OCI-LY3 (cell line): ENCODE measurements at regions not wholly inside any gene's neighbourhood (a gene's known extent, or its start where the extent isn't known, plus 50 kb on each side); places are given as distances from the start of the nearest gene placed in this dataset.
"Not testable (repeated sequence)": the region's sequence is repeated elsewhere in the genome, so short reads cannot be mapped to it uniquely, and the experiment has no call there.

Experiments
- H2AFZ ChIP-seq: fragments of 200-600, 300-600 bp; shearing (Covaris generic); 2 replicates; pipeline ENCODE4 v1.6.0; 2014; ENCODE audit warnings: antibody characterized with exemption, low read depth, low read length
- H3K27ac ChIP-seq: fragments of 200-600, 300-600 bp; sonication (generic); 2 replicates; pipeline ENCODE4 v1.5.1; 2014; ENCODE audit warnings: mild to moderate bottlenecking, low read length, moderate library complexity, mixed read lengths
- H3K27me3 ChIP-seq: fragments of 200-600, 300-600 bp; sonication (generic); 2 replicates; pipeline ENCODE4 v1.6.1; 2014; ENCODE audit warnings: low read depth, low read length, mixed read lengths
- H3K36me3 ChIP-seq: fragments of 200-600, 300-600 bp; sonication (generic); replicated peaks from 2 replicates; pipeline ENCODE3; 2014; ENCODE audit warnings: low read depth, low read length, mixed read lengths
- H3K4me1 ChIP-seq: fragments of 300-600, 200-600 bp; sonication (generic); 2 replicates; pipeline ENCODE4 v1.6.1; 2014; ENCODE audit warnings: low read length, mixed read lengths
- H3K4me2 ChIP-seq: fragments of 200-600, 300-600 bp; sonication (generic); 2 replicates; pipeline ENCODE4 v1.6.1; 2014; ENCODE audit warnings: low read length, mixed read lengths
- H3K4me3 ChIP-seq: fragments of 300-600, 200-600 bp; sonication (generic); 2 replicates; pipeline ENCODE4 v1.5.1; 2014; ENCODE audit warnings: antibody characterized with exemption, mild to moderate bottlenecking, low read length, moderate library complexity
- H3K79me2 ChIP-seq: fragments of 300-600, 200-600 bp; shearing (Covaris generic); 2 replicates; pipeline ENCODE4 v1.6.1; 2014; ENCODE audit warnings: mild to moderate bottlenecking, low read length, mixed read lengths
- H3K9ac ChIP-seq: fragments of 300-600, 200-600 bp; shearing (Covaris generic); 2 replicates; pipeline ENCODE4 v1.6.0; 2014; ENCODE audit warnings: mild to moderate bottlenecking, low read length, moderate library complexity
- H3K9me3 ChIP-seq: fragments of 200-600, 300-600 bp; shearing (Covaris generic); 2 replicates; pipeline ENCODE4 v1.6.1; 2014; ENCODE audit warnings: low read length, mixed read lengths; ENCODE audit not compliant: insufficient read depth
- H4K20me1 ChIP-seq: fragments of 200-600, 300-600 bp; sonication (generic); 2 replicates; pipeline ENCODE4 v1.6.1; 2016; ENCODE audit warnings: low read length, mixed read lengths; ENCODE audit not compliant: insufficient read depth
- CTCF ChIP-seq: fragments of 200-600, 300-600 bp; sonication (generic); IDR thresholded peaks from 2 replicates; pipeline ENCODE4 v1.5.1; 2014; ENCODE audit warnings: antibody characterized with exemption, low read length, low read depth
- EZH2phosphoT487 ChIP-seq: fragments of 200-600 bp; shearing (Covaris generic); IDR thresholded peaks from 2 replicates; pipeline ENCODE4 v1.6.1; 2018; ENCODE audit warnings: antibody characterized with exemption, mixed run types, low read depth

GRCh38 chrX:82721891-82722290 is 786.2 kb upstream of the POU3F4 start:
- Histone ChIP-seq H3K4me2 (peak overlapping the region; percentile 52), H3K9ac (peak overlapping the region; percentile 14; the same call in 1 of the 2 replicates), H3K36me3 (no peaks in the 10 kb centered on the region), H4K20me1 (no peaks in the 10 kb centered on the region), H3K79me2 (no peaks in the 10 kb centered on the region), H3K27ac (peak overlapping the region; percentile 65), H2AFZ (peak overlapping the region; percentile 3), H3K9me3 (no peaks in the 10 kb centered on the region), H3K4me3 (peak overlapping the region; percentile 12; the same call in 1 of the 2 replicates), H3K27me3 (no peaks in the 10 kb centered on the region), H3K4me1 (peaks cover 30% of the 10 kb centered on the region)
- TF ChIP-seq CTCF = no peak
- no peak for TF ChIP-seq EZH2phosphoT487

- H3K79me2 ChIP-seq = no peaks in the 10 kb centered on the region
- H3K4me2 ChIP-seq = no peak overlapping the region
- H3K9ac ChIP-seq = no peak overlapping the region
- no peak overlapping the region for H3K4me3 ChIP-seq
- no peak overlapping the region for H3K27ac ChIP-seq
- no peaks in the 10 kb centered on the region for H3K27me3 ChIP-seq
- no peaks in the 10 kb centered on the region for H4K20me1 ChIP-seq
- H3K4me1 ChIP-seq = peaks cover 30% of the 10 kb centered on the region
- TF ChIP-seq CTCF (no peak), EZH2phosphoT487 (no peak)
- no peaks in the 10 kb centered on the region for H3K9me3 ChIP-seq
- H2AFZ ChIP-seq = no peak overlapping the region
- no peaks in the 10 kb centered on the region for H3K36me3 ChIP-seq
These were observed 784.3 kb upstream of the POU3F4 start for GRCh38 chrX:82723806-82724205.

- not testable (repeated sequence) for H3K9me3 ChIP-seq, H3K4me3 ChIP-seq, H3K79me2 ChIP-seq, H3K27ac ChIP-seq, H3K4me2 ChIP-seq, H3K27me3 ChIP-seq, H3K36me3 ChIP-seq, H2AFZ ChIP-seq, H3K9ac ChIP-seq, H4K20me1 ChIP-seq
- peaks cover 21% of the 10 kb centered on the region for H3K4me1 ChIP-seq
These were observed 780.7 kb upstream of the POU3F4 start for GRCh38 chrX:82727436-82727835.

GRCh38 chrX:82732861-82733260 is 775.2 kb upstream of the POU3F4 start:
- H3K4me1 ChIP-seq = peaks cover 30% of the 10 kb centered on the region
- no peak overlapping the region for H3K4me2 ChIP-seq
- no peaks in the 10 kb centered on the region for H3K79me2 ChIP-seq
- H3K36me3 ChIP-seq = peaks cover 3% of the 10 kb centered on the region
- no peaks in the 10 kb centered on the region for H3K9me3 ChIP-seq
- H3K27me3 ChIP-seq = no peaks in the 10 kb centered on the region
- no peaks in the 10 kb centered on the region for H4K20me1 ChIP-seq
- H3K4me3 ChIP-seq = no peak overlapping the region
- H3K27ac ChIP-seq = no peak overlapping the region
- TF ChIP-seq EZH2phosphoT487 = no peak
- no peak for TF ChIP-seq CTCF
- H2AFZ ChIP-seq = no peak overlapping the region
- no peak overlapping the region for H3K9ac ChIP-seq

GRCh38 chrX:82734140-82734539 is 774.0 kb upstream of the POU3F4 start:
- Histone ChIP-seq H3K4me1 (peaks cover 30% of the 10 kb centered on the region), H4K20me1 (no peaks in the 10 kb centered on the region), H3K36me3 (peaks cover 3% of the 10 kb centered on the region), H3K9me3 (no peaks in the 10 kb centered on the region), H3K27ac (peak overlapping the region; percentile 82), H2AFZ (no peak overlapping the region), H3K79me2 (no peaks in the 10 kb centered on the region), H3K4me2 (peak overlapping the region; percentile 54), H3K9ac (peak overlapping the region; percentile 31; the same call in 1 of the 2 replicates), H3K4me3 (peak overlapping the region; percentile 13; the same call in 1 of the 2 replicates), H3K27me3 (no peaks in the 10 kb centered on the region)
- TF ChIP-seq CTCF (no peak), EZH2phosphoT487 (no peak)

- H2AFZ ChIP-seq, H3K36me3 ChIP-seq, H3K9ac ChIP-seq, H3K79me2 ChIP-seq, H3K4me3 ChIP-seq, H3K9me3 ChIP-seq, H3K27ac ChIP-seq, H3K4me2 ChIP-seq, H3K27me3 ChIP-seq, H4K20me1 ChIP-seq: not testable (repeated sequence)
- peaks cover 38% of the 10 kb centered on the region for H3K4me1 ChIP-seq
These were observed 769.8 kb upstream of the POU3F4 start for GRCh38 chrX:82738313-82738712.
